SKM-1 (cell line): ENCODE measurements at regions not wholly inside any gene's neighbourhood (a gene's known extent, or its start where the extent isn't known, plus 50 kb on each side); places are given as distances from the start of the nearest gene placed in this dataset.
A peak's percentile ranks its signal among the peaks of the same experiment; 100 is the strongest.
"Not testable (repeated sequence)": the region's sequence is repeated elsewhere in the genome, so short reads cannot be mapped to it uniquely, and the experiment has no call there.

ENCODE experiments used
- DNase-seq: peaks from one replicate; lab custom pipeline; 2025; ENCODE audit not compliant: unreplicated experiment; lab: John Stamatoyannopoulos, UW

DNA sequence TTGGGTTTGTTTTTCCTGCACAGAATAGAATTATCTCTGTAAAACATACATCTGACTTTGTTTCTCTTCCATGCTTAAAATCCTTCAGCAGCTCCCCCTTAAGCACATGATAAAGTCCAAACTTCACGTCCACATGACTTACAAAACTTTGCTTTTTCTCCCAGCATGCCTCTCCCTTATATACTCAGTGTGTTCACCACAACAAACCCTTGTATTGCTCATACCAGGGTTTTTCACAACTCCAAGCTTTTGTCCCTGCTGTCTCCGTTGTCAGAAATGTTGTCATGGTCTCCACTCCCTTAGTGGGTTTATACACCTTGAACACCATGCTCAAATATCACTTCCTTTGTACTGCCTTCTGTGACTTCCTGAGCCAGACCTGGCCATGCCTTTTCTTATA, 91.1 kb upstream of the MITF start:
- DNase-seq = no peak

- DNase-seq = peak; percentile 44
Measured at GRCh38 chr3:69647511-69648110, 91.7 kb upstream of the MITF start.

DNA sequence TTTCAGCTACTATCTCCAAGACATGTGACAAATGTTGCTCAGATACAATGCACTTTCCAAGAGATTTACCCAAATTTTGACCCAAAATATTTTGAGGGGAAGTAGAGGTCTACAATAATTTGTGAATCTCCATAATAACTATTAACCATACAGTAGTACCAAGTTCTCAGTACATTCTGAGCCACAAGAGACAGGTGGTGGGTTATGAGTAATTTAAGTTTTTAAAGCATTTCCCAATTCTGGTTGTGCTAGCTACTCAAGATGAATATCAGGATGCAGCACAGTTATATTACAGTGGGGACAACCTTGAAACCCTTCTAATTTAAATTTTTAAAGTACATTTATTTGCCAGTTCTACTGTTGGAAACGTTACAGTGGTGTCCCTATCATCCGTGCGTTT, 92.2 kb upstream of the MITF start:
- DNase-seq = no peak

- no peak for DNase-seq
Measured at GRCh38 chr3:69646287-69647067, 92.8 kb upstream of the MITF start.

DNA sequence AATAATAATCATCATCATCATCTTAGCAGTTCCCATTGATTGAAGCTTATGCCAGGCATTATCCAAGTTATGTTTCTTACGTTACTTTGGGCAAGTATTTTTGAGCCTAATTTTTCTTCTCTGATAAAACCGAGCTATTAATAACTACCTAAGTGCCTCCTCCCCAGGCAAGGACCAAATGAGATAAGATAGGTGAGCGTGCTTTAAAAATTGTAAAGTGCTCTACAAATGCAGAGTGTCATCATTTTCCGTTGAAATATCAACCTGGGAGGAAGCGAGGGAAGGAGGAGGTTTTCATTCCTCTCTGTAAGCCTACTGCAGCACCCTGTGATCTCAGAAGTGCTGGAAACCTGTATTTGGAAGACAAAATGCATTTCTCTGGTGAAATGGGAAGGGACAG, 96.7 kb upstream of the MITF start:
- DNase-seq = no peak

DNA sequence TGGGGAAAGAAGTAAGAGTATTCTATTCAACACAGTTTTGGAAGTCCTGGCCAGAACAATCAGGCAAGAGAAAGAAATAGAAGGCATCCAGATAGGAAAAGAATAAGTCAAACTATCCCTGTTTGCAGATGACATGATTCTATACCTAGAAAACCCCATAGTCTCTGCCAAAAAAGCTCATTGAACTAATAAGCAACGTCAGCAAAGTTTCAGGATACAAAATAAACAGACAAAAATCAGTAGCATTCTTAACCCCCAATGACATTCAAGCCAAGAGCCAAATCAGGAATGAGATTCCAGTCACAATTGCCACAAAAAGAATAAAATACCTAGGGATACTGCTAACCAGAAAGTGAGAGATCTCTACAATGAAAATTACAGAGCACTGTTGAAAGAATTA, 99.4 kb upstream of the MITF start:
- no peak for DNase-seq

DNA sequence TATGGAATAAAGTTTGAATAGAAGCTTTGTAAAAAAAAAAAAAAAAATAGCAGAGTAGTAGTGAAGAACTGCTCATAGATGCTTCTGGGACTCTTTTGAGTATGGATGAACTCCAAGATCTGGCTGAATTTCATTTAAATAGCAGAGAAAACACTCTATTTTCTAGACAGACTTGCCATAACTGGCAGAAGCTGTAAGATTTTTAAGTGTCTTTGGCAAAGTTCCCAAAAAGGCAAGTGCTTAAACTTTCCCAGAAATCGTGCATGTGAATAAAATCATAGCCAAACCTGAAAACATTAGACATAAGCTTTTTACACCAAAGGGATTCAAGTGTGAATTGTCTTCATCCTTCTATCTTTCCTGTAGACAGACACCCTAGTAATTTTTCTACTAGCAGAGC, 110.3 kb upstream of the MITF start:
- DNase-seq = no peak

DNA sequence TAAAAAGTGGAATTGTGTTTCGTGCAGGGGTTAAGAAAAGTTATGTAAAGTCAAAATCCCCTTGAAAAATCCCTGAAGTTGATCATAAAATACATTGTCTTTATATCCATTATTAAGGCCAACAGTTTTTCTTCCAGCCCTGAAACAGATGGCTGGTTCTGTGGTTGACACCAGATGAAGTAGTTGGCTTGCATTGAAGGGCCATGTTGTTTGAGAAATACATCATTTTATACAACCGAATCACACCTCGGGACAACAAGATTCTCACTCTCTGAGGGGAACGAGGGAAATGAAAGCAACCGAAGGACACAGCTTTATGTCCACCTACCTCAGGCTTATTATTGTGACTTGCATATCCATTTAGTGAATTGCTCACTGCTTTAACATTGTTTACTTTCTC, 126.0 kb upstream of the MITF start:
- DNase-seq = no peak

- DNase-seq = no peak
Measured at GRCh38 chr3:69612791-69613190, 126.5 kb upstream of the MITF start.

DNA sequence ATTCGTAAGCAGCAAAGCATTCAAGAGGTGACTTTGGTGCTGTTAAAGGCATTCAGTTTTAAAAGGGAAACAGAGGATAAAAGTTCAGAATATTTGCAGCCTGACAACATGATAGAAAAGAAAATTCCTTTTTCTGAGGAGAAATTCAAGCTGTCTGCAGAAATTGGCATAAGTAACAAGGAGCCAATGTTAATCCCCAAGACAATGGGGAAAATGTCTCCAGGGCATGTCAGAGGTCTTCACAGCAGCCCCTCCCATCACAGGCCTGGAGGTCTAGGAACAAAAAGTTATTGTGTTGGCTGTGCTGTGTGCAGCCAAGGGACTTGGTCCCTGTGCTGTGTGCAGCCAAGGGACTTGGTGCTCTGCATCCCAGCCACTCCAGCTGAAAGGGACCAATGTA, 129.7 kb upstream of the MITF start:
- DNase-seq = not testable (repeated sequence)

- DNase-seq = no peak
Measured at GRCh38 chr3:69607466-69608305, 131.6 kb upstream of the MITF start.

DNA sequence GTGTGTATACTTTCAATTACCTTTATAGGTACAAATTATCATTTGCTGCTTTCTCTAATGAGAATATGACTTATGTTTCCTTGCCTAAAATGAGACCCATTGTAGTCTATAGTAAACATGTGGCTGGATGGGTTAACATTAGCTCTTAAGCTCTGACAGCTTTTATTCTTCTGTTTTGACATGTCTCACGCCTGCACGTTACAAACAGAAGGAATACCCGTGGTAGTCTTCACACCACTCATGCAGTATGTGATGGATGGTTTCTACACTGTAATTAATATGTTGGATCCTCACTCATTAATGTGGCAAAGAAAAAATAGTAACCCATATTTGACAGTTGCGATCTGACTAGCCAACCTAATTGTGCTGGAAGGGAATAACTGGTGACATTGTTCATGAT, 133.4 kb upstream of the MITF start:
- no peak for DNase-seq

DNA sequence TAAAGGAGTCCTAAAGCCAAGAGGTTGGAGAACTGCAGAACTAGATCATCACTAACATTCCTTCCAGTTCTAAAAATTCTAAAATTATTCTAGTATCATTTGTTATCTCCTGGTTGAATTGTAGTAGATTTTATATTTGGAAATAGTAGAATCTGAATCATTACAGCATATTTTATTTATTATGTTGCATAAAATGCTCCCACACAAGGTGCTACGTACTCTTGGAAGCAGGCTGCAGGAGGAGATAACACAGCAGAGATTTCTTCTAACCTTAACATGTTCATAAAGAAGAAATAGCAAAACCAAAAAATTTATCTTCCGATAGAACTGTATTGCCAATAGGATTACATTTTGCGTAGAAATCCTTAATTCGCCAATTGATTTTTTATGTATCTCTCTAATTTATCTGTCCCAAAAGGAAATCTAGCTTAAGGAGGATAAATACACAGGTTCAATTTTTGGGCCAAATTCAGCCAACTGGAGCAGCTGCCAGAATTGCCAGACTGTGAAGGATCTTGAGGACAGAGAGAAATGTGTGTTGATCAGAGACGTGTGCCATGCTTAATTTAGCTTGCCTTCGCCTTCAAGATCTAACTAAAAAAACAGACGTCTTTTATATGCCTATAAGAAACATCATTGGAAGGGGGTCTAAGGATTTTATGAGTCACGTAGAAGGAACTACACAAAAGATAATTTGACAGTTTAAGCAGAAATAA, 134.4 kb upstream of the MITF start:
- no peak for DNase-seq

DNA sequence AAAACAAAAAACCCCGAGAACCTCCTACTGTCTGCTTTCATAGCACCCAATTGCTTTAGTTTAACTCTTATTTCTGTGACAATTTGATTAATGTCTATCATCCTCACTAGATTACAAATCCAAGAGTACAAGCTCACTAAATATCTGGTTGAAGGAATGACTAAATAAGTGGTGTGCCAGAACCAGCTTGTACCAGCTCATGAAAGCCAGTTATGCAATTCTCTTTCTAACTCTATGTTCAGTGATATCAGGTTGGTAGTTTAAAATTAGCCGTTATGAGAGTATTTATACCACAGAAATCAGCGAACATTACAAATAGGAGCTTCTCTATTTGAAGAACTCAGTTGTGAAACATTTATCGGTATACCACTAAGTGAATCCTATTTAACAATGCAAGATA, 137.2 kb upstream of the MITF start:
- DNase-seq = no peak

DNA sequence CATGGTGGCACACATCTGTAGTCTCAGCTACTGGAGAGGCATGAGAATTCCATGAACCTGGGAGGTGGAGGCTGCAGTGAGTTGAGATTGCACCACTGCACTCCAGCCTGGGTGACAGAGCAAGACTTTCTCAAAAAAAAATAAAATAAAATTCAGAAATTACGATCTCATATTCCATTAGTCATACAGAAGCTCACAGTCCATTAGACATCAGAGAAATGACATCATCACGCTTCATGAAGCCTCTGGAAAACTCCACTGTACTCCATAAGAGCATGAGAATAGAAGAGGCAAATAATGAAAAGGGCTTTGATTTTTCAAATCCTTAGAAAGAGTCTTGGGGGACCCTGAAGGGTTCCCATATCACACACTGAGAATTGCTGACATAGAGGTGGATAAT, 145.0 kb upstream of the MITF start:
- DNase-seq = no peak

DNA sequence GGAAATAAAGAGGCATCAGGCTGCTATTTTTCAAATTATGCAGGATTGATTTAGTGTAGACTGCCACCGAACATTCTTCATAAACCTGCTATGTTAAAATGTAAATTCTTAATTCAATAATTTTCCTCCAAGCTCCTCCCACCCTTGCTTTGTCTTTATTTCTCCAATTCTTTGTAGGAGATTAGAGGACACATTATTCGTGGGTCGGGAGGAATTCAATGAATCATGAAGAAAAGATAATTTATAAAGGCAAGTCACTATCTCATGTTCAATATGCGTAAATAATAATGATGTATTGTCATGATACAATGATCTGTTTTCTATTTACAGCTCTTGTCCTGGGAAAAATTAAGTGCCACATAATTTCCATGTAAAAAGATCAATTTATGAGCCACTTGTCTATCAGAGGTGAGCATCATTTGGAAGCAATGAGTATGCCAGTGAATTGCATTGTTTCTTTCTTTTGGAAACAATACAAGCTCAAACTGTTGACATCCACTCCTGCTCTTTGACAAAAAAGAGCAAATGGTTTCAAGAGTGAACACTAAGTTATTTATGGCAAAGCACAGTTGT, 148.0 kb upstream of the MITF start:
- DNase-seq = no peak

DNA sequence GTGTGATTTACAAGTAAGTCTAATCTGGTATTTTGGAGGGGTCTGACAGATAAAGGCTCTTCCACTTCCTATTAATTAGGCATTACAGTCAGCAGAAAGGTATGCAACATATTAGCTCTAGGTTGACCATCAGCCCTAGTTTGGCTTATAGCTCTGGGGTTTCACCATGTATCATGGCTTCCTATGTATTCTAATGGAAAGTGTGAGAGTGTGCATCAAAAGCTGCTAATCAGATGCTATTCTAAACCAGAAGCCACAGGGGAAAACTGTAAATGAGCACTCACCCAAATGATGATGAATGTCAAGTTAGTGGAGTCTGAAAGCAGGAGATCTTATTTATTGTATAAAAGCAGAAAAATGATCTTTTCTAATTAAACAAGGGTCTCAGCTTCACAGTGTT, 149.2 kb upstream of the MITF start:
- no peak for DNase-seq

DNA sequence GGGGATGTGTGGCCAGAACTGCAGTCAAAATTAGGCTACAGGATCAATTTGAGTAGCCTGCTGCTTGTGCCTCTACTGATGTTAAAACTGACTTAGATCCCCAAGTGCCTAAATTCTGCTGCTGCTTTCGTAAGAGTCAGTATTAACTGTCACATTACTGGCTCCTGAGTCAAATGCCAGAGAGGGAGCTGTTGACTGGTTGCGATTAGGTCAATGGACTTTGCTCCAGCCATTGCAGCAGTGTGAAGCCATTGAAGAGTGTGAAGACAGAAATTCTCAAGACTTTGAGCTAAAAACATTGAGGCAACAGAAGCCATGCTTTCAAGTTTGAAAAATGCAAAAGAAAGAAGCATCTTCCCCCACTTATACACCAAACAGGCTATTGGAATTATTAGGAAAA, 151.1 kb upstream of the MITF start:
- no peak for DNase-seq

DNA sequence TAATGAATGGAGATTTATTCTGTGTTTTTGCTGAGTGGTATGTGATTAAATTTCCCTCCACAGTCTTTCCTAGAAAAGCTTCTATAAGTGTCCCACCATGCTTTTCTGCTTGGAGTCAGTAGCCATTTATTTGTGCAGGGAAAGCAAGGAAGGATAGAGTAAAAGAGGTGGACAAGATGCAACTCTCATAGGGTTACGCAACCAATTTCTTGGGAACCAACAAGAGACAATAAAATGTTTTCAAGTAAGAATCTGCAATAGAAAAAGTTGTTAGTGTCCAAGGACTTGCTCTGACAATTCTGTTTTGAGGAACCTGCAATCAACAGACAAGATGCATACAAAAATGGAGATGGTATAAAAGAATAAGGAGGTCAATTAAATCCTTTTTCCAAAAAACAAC, 153.8 kb upstream of the MITF start:
- DNase-seq = no peak

DNA sequence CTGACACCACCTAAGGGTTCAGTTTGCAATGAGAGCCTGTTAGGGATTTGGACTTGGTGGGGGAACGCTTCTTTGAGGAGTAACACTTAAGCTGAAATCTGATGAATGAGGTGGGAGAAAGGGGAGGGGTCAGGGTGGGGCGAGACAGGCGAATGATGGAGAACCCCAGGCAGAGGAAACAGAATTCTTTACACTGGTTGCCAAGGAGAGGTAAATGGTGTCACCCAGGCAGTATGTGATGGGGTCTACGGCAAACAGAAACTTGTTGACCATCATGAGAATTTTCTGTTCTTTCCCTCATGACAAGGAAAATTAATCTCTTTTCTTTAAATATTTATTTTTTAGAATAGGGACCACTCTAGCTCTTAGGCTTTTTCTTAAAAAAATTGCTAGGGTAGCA, 157.2 kb upstream of the MITF start:
- DNase-seq = no peak
